Transverse colon (tissue), 4 donors: ENCODE measurements at regions not wholly inside any gene's neighbourhood (a gene's known extent, or its start where the extent isn't known, plus 50 kb on each side); places are given as distances from the start of the nearest gene placed in this dataset.

Experiments
- POLR2A ChIP-seq: fragments of 450-650 bp; IDR thresholded peaks from one replicate; pipeline ENCODE4 v1.6.1; 2016; ENCODE audit warnings: antibody characterized with exemption, mild to moderate bottlenecking, moderate library complexity
- POLR2AphosphoS5 ChIP-seq, 3 donors: sonication (generic); formaldehyde crosslinking; IDR thresholded peaks; one replicate each; pipeline ENCODE4 v1.6.1; 2016; ENCODE audit warnings: antibody characterized with exemption in 3 of 3
- TF ChIP-seq, protein P1 (sequence below), 5 experiments: fragments of 200-600 bp in 3 of 5; fragments of 450-650 bp in 2 of 5; sonication (generic) in 3 of 5; IDR thresholded peaks; 1 replicate in 2 of 5; 2 replicates in 3 of 5; pipeline ENCODE4 v1.5.1; 2016 to 2017; ENCODE audit warnings: antibody characterized with exemption in 5 of 5, inconsistent platforms in 3 of 5, mild to moderate bottlenecking in 2 of 5, moderate library complexity in 1 of 5

DNA sequence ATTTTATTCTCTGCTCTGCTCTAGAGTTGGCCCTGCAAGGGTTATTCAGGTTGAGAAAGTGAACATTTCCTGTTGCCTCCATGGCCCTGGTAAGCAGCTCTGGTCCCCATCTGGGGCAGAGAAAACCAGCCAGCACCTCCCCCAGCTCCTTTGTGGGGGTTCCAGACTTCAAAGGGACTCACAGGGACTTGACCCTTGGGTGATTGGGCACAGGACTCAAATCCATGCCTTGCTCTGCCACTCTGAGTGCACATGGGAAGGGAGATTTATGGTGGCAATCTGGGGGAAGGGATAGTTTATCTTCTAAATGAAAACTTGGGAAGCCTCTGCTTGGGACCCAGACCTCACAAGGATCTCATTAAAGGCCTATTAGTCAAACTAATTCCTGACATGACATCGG is 212.8 kb downstream of the FOXD2 start:
- TF ChIP-seq, protein P1, sequence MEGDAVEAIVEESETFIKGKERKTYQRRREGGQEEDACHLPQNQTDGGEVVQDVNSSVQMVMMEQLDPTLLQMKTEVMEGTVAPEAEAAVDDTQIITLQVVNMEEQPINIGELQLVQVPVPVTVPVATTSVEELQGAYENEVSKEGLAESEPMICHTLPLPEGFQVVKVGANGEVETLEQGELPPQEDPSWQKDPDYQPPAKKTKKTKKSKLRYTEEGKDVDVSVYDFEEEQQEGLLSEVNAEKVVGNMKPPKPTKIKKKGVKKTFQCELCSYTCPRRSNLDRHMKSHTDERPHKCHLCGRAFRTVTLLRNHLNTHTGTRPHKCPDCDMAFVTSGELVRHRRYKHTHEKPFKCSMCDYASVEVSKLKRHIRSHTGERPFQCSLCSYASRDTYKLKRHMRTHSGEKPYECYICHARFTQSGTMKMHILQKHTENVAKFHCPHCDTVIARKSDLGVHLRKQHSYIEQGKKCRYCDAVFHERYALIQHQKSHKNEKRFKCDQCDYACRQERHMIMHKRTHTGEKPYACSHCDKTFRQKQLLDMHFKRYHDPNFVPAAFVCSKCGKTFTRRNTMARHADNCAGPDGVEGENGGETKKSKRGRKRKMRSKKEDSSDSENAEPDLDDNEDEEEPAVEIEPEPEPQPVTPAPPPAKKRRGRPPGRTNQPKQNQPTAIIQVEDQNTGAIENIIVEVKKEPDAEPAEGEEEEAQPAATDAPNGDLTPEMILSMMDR (IDR thresholded peaks at IDR 0.05): no peak
- TF ChIP-seq POLR2A: no peak
- no peak for TF ChIP-seq POLR2AphosphoS5 (IDR thresholded peaks at IDR 0.05)
